ENCODE measurements at regions not wholly inside any gene's neighbourhood (a gene's known extent, or its start where the extent isn't known, plus 50 kb on each side); places are given as distances from the start of the nearest gene placed in this dataset.

GRCh38 chr20:6582449-6582848, 185.0 kb upstream of the BMP2 start:
- intact Hi-C loops (cut with DNase I): no loop called here
- DNase-seq (ENCODE audit: low spot score): no peak

GRCh38 chr20:6580486-6580885, 187.0 kb upstream of the BMP2 start:
- intact Hi-C loops (cut with DNase I): no loop called here

GRCh38 chr20:6579824-6580223, 187.7 kb upstream of the BMP2 start:
- intact Hi-C loops (cut with DNase I): no loop called here
- no peak for DNase-seq (ENCODE audit: low spot score)

More at GRCh38 chr20:6580486-6580885, 187.0 kb upstream of the BMP2 start:
- no peak for DNase-seq (ENCODE audit: low spot score)

GRCh38 chr20:6579417-6579816, 188.1 kb upstream of the BMP2 start:
- intact Hi-C loops (cut with DNase I): no loop called here
- DNase-seq (ENCODE audit: low spot score): no peak

- intact Hi-C loops (cut with DNase I): no loop called here
- DNase-seq (ENCODE audit: low spot score): no peak
These were observed 190.0 kb upstream of the BMP2 start for GRCh38 chr20:6577451-6577850.

- no peak for DNase-seq (ENCODE audit: low spot score)
- intact Hi-C loops (cut with DNase I): no loop called here
These were observed 190.8 kb upstream of the BMP2 start for GRCh38 chr20:6576726-6577125.

- intact Hi-C loops (cut with DNase I): no loop called here
- DNase-seq (ENCODE audit: low spot score): no peak
These were observed 191.5 kb upstream of the BMP2 start for GRCh38 chr20:6575912-6576401.

GRCh38 chr20:6566821-6567220, 200.7 kb upstream of the BMP2 start:
- no peak for DNase-seq (ENCODE audit: low spot score)
- intact Hi-C loops (cut with DNase I): no loop called here

GRCh38 chr20:6562111-6562510, 205.4 kb upstream of the BMP2 start:
- no peak for DNase-seq (ENCODE audit: low spot score)
- intact Hi-C loops (cut with DNase I): no loop called here

GRCh38 chr20:6560978-6561377, 206.5 kb upstream of the BMP2 start:
- DNase-seq (ENCODE audit: low spot score): no peak
- intact Hi-C loops (cut with DNase I): no loop called here

GRCh38 chr20:6559791-6560190, 207.7 kb upstream of the BMP2 start:
- intact Hi-C loops (cut with DNase I): no loop called here

GRCh38 chr20:6558341-6558740, 209.1 kb upstream of the BMP2 start:
- no peak for DNase-seq (ENCODE audit: low spot score)
- intact Hi-C loops (cut with DNase I): no loop called here

More at GRCh38 chr20:6559791-6560190, 207.7 kb upstream of the BMP2 start:
- no peak for DNase-seq (ENCODE audit: low spot score)

- no peak for DNase-seq (ENCODE audit: low spot score)
- intact Hi-C loops (cut with DNase I): no loop called here
These were observed 233.6 kb upstream of the BMP2 start for GRCh38 chr20:6533761-6534479.

GRCh38 chr20:6533351-6533750, 234.1 kb upstream of the BMP2 start:
- DNase-seq (ENCODE audit: low spot score): no peak
- intact Hi-C loops (cut with DNase I): no loop called here

GRCh38 chr20:6530779-6531315, 236.6 kb upstream of the BMP2 start:
- no peak for DNase-seq (ENCODE audit: low spot score)
- intact Hi-C loops (cut with DNase I): no loop called here

GRCh38 chr20:6530254-6530653, 237.2 kb upstream of the BMP2 start:
- intact Hi-C loops (cut with DNase I): no loop called here
- DNase-seq (ENCODE audit: low spot score): no peak

GRCh38 chr20:6525447-6526303, 241.8 kb upstream of the BMP2 start:
- no peak for DNase-seq (ENCODE audit: low spot score)
- intact Hi-C loops (cut with DNase I): no loop called here

GRCh38 chr20:6524305-6524704, 243.2 kb upstream of the BMP2 start:
- no peak for DNase-seq (ENCODE audit: low spot score)
- intact Hi-C loops (cut with DNase I): no loop called here

GRCh38 chr20:6519556-6519955, 247.9 kb upstream of the BMP2 start:
- no peak for DNase-seq (ENCODE audit: low spot score)
- intact Hi-C loops (cut with DNase I): no loop called here

GRCh38 chr20:6515261-6515660, 252.2 kb upstream of the BMP2 start:
- no peak for DNase-seq (ENCODE audit: low spot score)

GRCh38 chr20:6513599-6513998, 253.9 kb upstream of the BMP2 start:
- intact Hi-C loops (cut with DNase I): no loop called here
- DNase-seq (ENCODE audit: low spot score): no peak

More at GRCh38 chr20:6515261-6515660, 252.2 kb upstream of the BMP2 start:
- intact Hi-C loops (cut with DNase I): no loop called here

All from cardiac septum (tissue), 1 donor.